SU-DHL-6 (cell line): ENCODE measurements at regions not wholly inside any gene's neighbourhood (a gene's known extent, or its start where the extent isn't known, plus 50 kb on each side); places are given as distances from the start of the nearest gene placed in this dataset.

Experiments used
- CTCF ChIP-seq: fragments of 200-600 bp; sonication (generic); IDR thresholded peaks from one replicate; pipeline ENCODE4 v1.5.1; 2017; ENCODE audit warnings: antibody characterized with exemption, mild to moderate bottlenecking, low read length, moderate library complexity; ENCODE audit not compliant: insufficient read depth, poor library complexity, severe bottlenecking
- EZH2phosphoT487 ChIP-seq: fragments of 200-600 bp; sonication (generic), shearing (Covaris generic); conservative IDR thresholded peaks from 2 replicates; pipeline ENCODE4 v1.6.1; 2018; ENCODE audit warnings: mild to moderate bottlenecking, antibody characterized with exemption, low read length, moderate library complexity, mixed read lengths

GRCh38 chr5:97915106-97915505, 732.1 kb upstream of the RIOK2 start:
- TF ChIP-seq CTCF, result no peak
- TF ChIP-seq EZH2phosphoT487, result no peak
